ENCODE measurements at regions not wholly inside any gene's neighbourhood (a gene's known extent, or its start where the extent isn't known, plus 50 kb on each side); places are given as distances from the start of the nearest gene placed in this dataset.

GRCh38 chr9:71177901-71178300 lies 56.5 kb upstream of the TRPM3 start:
- DNase-seq: no peak
- Histone ChIP-seq H3K4me3 (ENCODE audit: low read depth, low read length) (no peak overlapping the region), H3K27me3 (replicated peaks) (no peaks in the 10 kb centered on the region), H3K36me3 (replicated peaks) (no peaks in the 10 kb centered on the region), H3K27ac (no peak overlapping the region)
- in situ Hi-C loops (cut with HindIII; ENCODE audit: low pct_ligation_motif_present, low sequenced_read_pairs): no loop called here
- TF ChIP-seq CTCF (IDR thresholded peaks at IDR 0.05; ENCODE audit: low read depth, low read length, missing control alignments): no peak

- no peak for TF ChIP-seq CTCF (IDR thresholded peaks at IDR 0.05; ENCODE audit: low read depth, low read length, missing control alignments)
- Histone ChIP-seq H3K36me3 (replicated peaks) (no peaks in the 10 kb centered on the region), H3K27me3 (replicated peaks) (no peaks in the 10 kb centered on the region), H3K27ac (no peak overlapping the region), H3K4me3 (ENCODE audit: low read depth, low read length) (no peak overlapping the region)
- in situ Hi-C loops (cut with HindIII; ENCODE audit: low pct_ligation_motif_present, low sequenced_read_pairs): no loop called here
- DNase-seq: no peak
Observed at GRCh38 chr9:71171517-71171916, 50.1 kb upstream of the TRPM3 start.
